ENCODE measurements at regions not wholly inside any gene's neighbourhood (a gene's known extent, or its start where the extent isn't known, plus 50 kb on each side); places are given as distances from the start of the nearest gene placed in this dataset.
"Not testable (repeated sequence)": the region's sequence is repeated elsewhere in the genome, so short reads cannot be mapped to it uniquely, and the experiment has no call there.

DNA sequence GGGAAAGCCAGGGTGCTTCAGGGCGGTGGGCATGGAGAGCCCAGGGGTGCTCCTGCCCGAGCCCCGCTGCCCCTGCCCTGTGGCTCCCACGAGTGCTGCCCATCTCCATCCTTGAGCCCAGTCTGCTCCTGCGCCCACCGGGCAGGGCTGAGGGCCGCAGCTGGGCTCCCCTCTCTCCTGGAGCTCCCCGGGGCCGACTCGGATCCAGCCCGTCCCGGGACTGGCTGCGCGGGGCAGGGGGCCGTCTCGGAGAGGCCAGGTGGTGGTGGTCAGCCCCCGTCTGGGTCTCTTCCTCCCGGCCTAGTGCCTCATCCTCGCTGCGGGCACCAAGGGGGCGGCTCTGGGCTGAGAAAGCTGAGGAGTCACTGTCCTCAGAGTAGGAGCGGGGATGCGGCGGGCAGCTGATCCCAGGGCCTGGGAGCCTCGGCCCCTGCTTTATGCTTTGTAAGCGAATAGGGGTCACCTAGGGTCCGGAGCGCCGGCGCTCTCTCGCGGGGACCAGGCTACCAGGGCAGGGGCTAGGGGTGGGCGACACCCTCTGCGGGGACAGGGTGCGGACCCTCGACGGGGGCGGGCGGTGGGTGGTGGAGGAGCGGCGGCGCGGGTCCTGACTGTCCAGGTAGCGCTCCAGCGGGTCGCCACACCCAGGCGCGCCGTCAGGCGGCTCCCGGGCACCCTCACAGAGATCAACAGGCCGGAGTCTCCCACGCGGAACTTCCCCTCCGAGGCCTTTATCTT is 63.3 kb upstream of the IGFBPL1 start:
- TF ChIP-seq, protein P1, sequence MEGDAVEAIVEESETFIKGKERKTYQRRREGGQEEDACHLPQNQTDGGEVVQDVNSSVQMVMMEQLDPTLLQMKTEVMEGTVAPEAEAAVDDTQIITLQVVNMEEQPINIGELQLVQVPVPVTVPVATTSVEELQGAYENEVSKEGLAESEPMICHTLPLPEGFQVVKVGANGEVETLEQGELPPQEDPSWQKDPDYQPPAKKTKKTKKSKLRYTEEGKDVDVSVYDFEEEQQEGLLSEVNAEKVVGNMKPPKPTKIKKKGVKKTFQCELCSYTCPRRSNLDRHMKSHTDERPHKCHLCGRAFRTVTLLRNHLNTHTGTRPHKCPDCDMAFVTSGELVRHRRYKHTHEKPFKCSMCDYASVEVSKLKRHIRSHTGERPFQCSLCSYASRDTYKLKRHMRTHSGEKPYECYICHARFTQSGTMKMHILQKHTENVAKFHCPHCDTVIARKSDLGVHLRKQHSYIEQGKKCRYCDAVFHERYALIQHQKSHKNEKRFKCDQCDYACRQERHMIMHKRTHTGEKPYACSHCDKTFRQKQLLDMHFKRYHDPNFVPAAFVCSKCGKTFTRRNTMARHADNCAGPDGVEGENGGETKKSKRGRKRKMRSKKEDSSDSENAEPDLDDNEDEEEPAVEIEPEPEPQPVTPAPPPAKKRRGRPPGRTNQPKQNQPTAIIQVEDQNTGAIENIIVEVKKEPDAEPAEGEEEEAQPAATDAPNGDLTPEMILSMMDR (optimal IDR thresholded peaks at IDR 0.05 in 1 of 3, IDR thresholded peaks at IDR 0.05 in 1 of 3, conservative IDR thresholded peaks at IDR 0.05 in 1 of 3; ENCODE audit: extremely low read depth in 1 of 3, insufficient read depth in 2 of 3, low read length in 3 of 3): not testable (repeated sequence)
- TF ChIP-seq EZH2 (IDR thresholded peaks at IDR 0.05; ENCODE audit: low read length): not testable (repeated sequence)
